ENCODE measurements at regions not wholly inside any gene's neighbourhood (a gene's known extent, or its start where the extent isn't known, plus 50 kb on each side); places are given as distances from the start of the nearest gene placed in this dataset.
A peak's percentile ranks its signal among the peaks of the same experiment; 100 is the strongest.

DNA sequence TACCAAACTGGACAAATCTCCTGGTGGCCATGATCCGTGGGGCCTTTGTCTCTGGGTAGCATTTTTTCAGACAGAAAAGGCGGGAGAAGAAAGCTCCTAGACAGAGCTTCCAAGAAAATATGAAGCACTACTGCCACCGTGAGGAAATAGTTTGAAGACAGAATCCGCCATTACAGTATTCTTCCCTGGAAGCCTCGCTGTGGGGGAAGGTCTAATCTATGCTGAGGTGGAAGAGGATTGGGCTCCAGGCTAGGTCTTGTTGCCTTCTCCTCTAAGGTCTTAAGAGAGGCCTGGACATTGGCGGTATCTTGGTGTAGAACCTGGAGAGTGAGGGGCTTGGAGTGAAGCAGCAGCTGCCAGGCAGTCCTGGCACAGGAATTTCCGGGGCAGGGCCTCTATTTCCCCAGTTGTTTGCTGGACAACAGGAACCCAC, 218.9 kb downstream of the OR13H1 start (continued):
- TF ChIP-seq REST (IDR thresholded peaks at IDR 0.05; ENCODE audit: low read depth, low read length) (no peak), GATA2 (CRISPR knock-in tag; IDR thresholded peaks at IDR 0.05) (no peak), RCOR1 (IDR thresholded peaks at IDR 0.05; ENCODE audit: low read length) (no peak), SMC3 (IDR thresholded peaks at IDR 0.05; ENCODE audit: low read depth, low read length) (peak; percentile 49), RFX5 (IDR thresholded peaks at IDR 0.05; ENCODE audit: low read length) (no peak), MXI1 (IDR thresholded peaks at IDR 0.05; ENCODE audit: low read depth, low read length) (0 out of 2 replicates have a peak, but pooled peaks have one; percentile 19)
- TF ChIP-seq, protein P1, sequence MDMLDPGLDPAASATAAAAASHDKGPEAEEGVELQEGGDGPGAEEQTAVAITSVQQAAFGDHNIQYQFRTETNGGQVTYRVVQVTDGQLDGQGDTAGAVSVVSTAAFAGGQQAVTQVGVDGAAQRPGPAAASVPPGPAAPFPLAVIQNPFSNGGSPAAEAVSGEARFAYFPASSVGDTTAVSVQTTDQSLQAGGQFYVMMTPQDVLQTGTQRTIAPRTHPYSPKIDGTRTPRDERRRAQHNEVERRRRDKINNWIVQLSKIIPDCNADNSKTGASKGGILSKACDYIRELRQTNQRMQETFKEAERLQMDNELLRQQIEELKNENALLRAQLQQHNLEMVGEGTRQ (IDR thresholded peaks at IDR 0.05; ENCODE audit: borderline replicate concordance, low read depth, low read length): no peak

DNA sequence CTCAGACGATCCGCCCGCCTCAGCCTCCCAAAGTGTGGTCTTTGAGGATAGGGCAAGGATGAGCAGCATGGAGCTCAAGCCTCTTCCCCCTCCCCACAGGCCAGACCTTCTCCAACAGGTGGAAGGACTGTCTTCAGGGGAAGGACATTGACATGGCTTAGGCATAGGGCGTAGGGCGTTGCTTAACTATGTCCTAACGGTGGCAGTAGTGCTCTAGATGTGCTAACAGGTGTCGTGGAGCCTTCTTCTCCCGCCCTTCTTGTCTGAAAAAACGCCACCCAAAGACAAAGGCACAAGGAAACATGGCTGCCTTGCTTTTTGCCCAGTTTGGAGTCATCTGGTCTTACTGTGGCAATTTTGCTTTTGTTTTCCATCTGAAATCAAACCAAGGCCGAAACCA, 219.8 kb downstream of the OR13H1 start:
- H3F3A ChIP-seq (replicated peaks; ENCODE audit: insufficient read depth): no peaks in the 10 kb centered on the region
- peak; percentile 71 for TF ChIP-seq CTCF (IDR thresholded peaks at IDR 0.05)
- TF ChIP-seq TAF1 (IDR thresholded peaks at IDR 0.05; ENCODE audit: borderline replicate concordance, low read depth, low read length): peak; percentile 22; the same call in 1 of the 2 replicates
- peak; percentile 32 for TF ChIP-seq CHD2 (IDR thresholded peaks at IDR 0.05; ENCODE audit: low read length, partially characterized antibody)
- peak; percentile 54; the same call in 1 of the 2 replicates for TF ChIP-seq SIN3A (IDR thresholded peaks at IDR 0.05; ENCODE audit: borderline replicate concordance, low read depth, low read length)
- peak; percentile 85 for TF ChIP-seq ZBTB33 (IDR thresholded peaks at IDR 0.05; ENCODE audit: borderline replicate concordance, low read depth)
- peak; percentile 51 for TF ChIP-seq SMC3 (IDR thresholded peaks at IDR 0.05; ENCODE audit: low read depth, low read length)
- 0 out of 2 replicates have a peak, but pooled peaks have one; percentile 10 for TF ChIP-seq TCF12 (IDR thresholded peaks at IDR 0.05)
- TF ChIP-seq, protein P2, sequence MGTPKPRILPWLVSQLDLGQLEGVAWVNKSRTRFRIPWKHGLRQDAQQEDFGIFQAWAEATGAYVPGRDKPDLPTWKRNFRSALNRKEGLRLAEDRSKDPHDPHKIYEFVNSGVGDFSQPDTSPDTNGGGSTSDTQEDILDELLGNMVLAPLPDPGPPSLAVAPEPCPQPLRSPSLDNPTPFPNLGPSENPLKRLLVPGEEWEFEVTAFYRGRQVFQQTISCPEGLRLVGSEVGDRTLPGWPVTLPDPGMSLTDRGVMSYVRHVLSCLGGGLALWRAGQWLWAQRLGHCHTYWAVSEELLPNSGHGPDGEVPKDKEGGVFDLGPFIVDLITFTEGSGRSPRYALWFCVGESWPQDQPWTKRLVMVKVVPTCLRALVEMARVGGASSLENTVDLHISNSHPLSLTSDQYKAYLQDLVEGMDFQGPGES (IDR thresholded peaks at IDR 0.05; ENCODE audit: low read depth, low read length): no peak
- TF ChIP-seq, protein P1 (IDR thresholded peaks at IDR 0.05; ENCODE audit: borderline replicate concordance, low read depth, low read length): no peak
- peak; percentile 85 for TF ChIP-seq RAD21 (IDR thresholded peaks at IDR 0.05; ENCODE audit: low read length)
- peak; percentile 85; the same call in 1 of the 2 replicates for TF ChIP-seq YY1 (IDR thresholded peaks at IDR 0.05; ENCODE audit: low read depth)
- TF ChIP-seq RCOR1 (IDR thresholded peaks at IDR 0.05; ENCODE audit: low read length): no peak
- no peak overlapping the region for H3K9ac ChIP-seq
- no peaks in the 10 kb centered on the region; a peak in 1 of 4 replicates for H3K4me1 ChIP-seq (ENCODE audit: control insufficient read depth in 1 of 2, insufficient read depth in 2 of 2, low read depth in 1 of 2, low read length in 1 of 2)
- peak overlapping the region; percentile 39 to 43; a peak in 3 of 4 replicates for H3K4me3 ChIP-seq (ENCODE audit: low read depth in 2 of 2, low read length in 1 of 2)
- H2AFZ ChIP-seq (ENCODE audit: low read depth): peak overlapping the region; percentile 77; the same call in 1 of the 2 replicates
- H4K20me1 ChIP-seq (ENCODE audit: insufficient read depth): no peaks in the 10 kb centered on the region
- peaks cover 3% of the 10 kb centered on the region; the same call in 1 of the 2 replicates for H3K27me3 ChIP-seq (ENCODE audit: insufficient read depth)
- H3K9me2 ChIP-seq: no peaks in the 10 kb centered on the region
- H3K4me2 ChIP-seq: peak overlapping the region; percentile 70
- peak; percentile 29 for DNase-seq
- ChIA-PET POLR2A (no interaction called here), CTCF (interaction anchor here (0.6 to 2.5 kb wide), 13 partner anchors 9 to 53 kb away, joined by 3 to 19 read pairs (median 5); no protein-coding TSS in a partner anchor)
- 29% methylated on average over 9 of the region's 10 CpGs for WGBS (ENCODE audit: low lambda C conversion rate)
- no peaks in the 10 kb centered on the region for H3K36me3 ChIP-seq (replicated peaks in 1 of 2; ENCODE audit: control insufficient read depth in 1 of 2, insufficient read depth in 2 of 2, low read length in 1 of 2)
- no peaks in the 10 kb centered on the region for H3K79me2 ChIP-seq (ENCODE audit: insufficient read depth)
- H3K9me3 ChIP-seq: no peaks in the 10 kb centered on the region
- H3K27ac ChIP-seq (ENCODE audit: low read depth in 2 of 2, low read length in 1 of 2): no peak overlapping the region

All from SK-N-SH (cell line).